Colonic mucosa (tissue), 4 donors: ENCODE measurements at regions not wholly inside any gene's neighbourhood (a gene's known extent, or its start where the extent isn't known, plus 50 kb on each side); places are given as distances from the start of the nearest gene placed in this dataset.

Source experiments
- DNase-seq: peaks from one replicate; pipeline ENCODE4 v3.0.0-alpha.2; 2020
- H3K27ac ChIP-seq: fragments of 200-600 bp; one replicate; pipeline ENCODE4 v1.8.0; 2021
- H3K27me3 ChIP-seq: fragments of 200-600 bp; one replicate; pipeline ENCODE4 v1.8.0; 2021
- H3K36me3 ChIP-seq: fragments of 200-600 bp; one replicate; pipeline ENCODE4 v1.8.0; 2021
- H3K4me1 ChIP-seq: fragments of 200-600 bp; one replicate; pipeline ENCODE4 v1.8.0; 2021; ENCODE audit warnings: mild to moderate bottlenecking
- H3K4me3 ChIP-seq: fragments of 200-600 bp; one replicate; pipeline ENCODE4 v1.8.0; 2021
- H3K9ac ChIP-seq, 2 donors: one replicate each; pipeline ENCODE4 v1.7.0; 2013; ENCODE audit warnings: control low read depth in 2 of 2, low read depth in 2 of 2, low read length in 2 of 2
- H3K9me3 ChIP-seq: fragments of 200-600 bp; one replicate; pipeline ENCODE4 v1.8.0; 2021
- CTCF ChIP-seq: fragments of 200-600 bp; IDR thresholded peaks from one replicate; pipeline ENCODE4 v1.8.0; 2022; ENCODE audit warnings: antibody characterized with exemption, mild to moderate bottlenecking
- intact Hi-C: fragments of 100-400 bp; cut with DNase I; formaldehyde crosslinking; loops from one replicate; pipeline ENCODE4 v1.14.1; 2022
- donor health status: healthy.
- donor health status: DM: no; HTN: no; CAD: no.
- donor health status: DM: no; HTN: no; CAD: no.

GRCh38 chr21:38643404-38644023 is 145.2 kb upstream of the ERG start:
- no peak overlapping the region for H3K4me3 ChIP-seq
- intact Hi-C loops = no loop called here

GRCh38 chr21:38645282-38645681 is 147.0 kb upstream of the ERG start:
- H3K27me3 ChIP-seq = no peaks in the 10 kb centered on the region
- no peak for DNase-seq
- intact Hi-C loops = no loop called here
- H3K4me3 ChIP-seq = no peak overlapping the region
- no peaks in the 10 kb centered on the region for H3K9me3 ChIP-seq
- no peak for TF ChIP-seq CTCF
- H3K4me1 ChIP-seq = no peaks in the 10 kb centered on the region
- H3K27ac ChIP-seq = no peak overlapping the region
- no peak overlapping the region for H3K9ac ChIP-seq
- H3K36me3 ChIP-seq = no peaks in the 10 kb centered on the region

More at GRCh38 chr21:38643404-38644023, 145.2 kb upstream of the ERG start:
- H3K36me3 ChIP-seq = no peaks in the 10 kb centered on the region
- H3K27ac ChIP-seq = no peak overlapping the region
- H3K9me3 ChIP-seq = no peaks in the 10 kb centered on the region
- no peaks in the 10 kb centered on the region for H3K4me1 ChIP-seq
- H3K9ac ChIP-seq = no peak overlapping the region
- H3K27me3 ChIP-seq = no peaks in the 10 kb centered on the region
- no peak for TF ChIP-seq CTCF
- DNase-seq = no peak

- no peak for TF ChIP-seq CTCF
- H3K9me3 ChIP-seq = no peaks in the 10 kb centered on the region
- no peaks in the 10 kb centered on the region for H3K27me3 ChIP-seq
- intact Hi-C loops = no loop called here
- H3K36me3 ChIP-seq = no peaks in the 10 kb centered on the region
- no peak for DNase-seq
- no peak overlapping the region for H3K27ac ChIP-seq
- H3K9ac ChIP-seq = no peak overlapping the region
- H3K4me3 ChIP-seq = no peak overlapping the region
- no peaks in the 10 kb centered on the region for H3K4me1 ChIP-seq
Measured at GRCh38 chr21:38646213-38646837, 148.0 kb upstream of the ERG start.

GRCh38 chr21:38649120-38649519 is 150.8 kb upstream of the ERG start:
- no peak overlapping the region for H3K4me3 ChIP-seq
- H3K27ac ChIP-seq = no peak overlapping the region
- no peak for DNase-seq
- no peaks in the 10 kb centered on the region for H3K36me3 ChIP-seq
- no peaks in the 10 kb centered on the region for H3K9me3 ChIP-seq
- intact Hi-C loops = no loop called here
- H3K4me1 ChIP-seq = no peaks in the 10 kb centered on the region
- TF ChIP-seq CTCF = no peak
- H3K27me3 ChIP-seq = no peaks in the 10 kb centered on the region
- H3K9ac ChIP-seq = no peak overlapping the region

GRCh38 chr21:38651570-38651969 is 153.3 kb upstream of the ERG start:
- Histone ChIP-seq H3K36me3 (no peaks in the 10 kb centered on the region), H3K4me3 (no peak overlapping the region), H3K9me3 (no peaks in the 10 kb centered on the region), H3K27me3 (no peaks in the 10 kb centered on the region), H3K4me1 (no peaks in the 10 kb centered on the region), H3K9ac (no peak overlapping the region), H3K27ac (no peak overlapping the region)
- DNase-seq = no peak
- intact Hi-C loops = no loop called here
- TF ChIP-seq CTCF = no peak
